AG08396 (cell line): ENCODE measurements at regions not wholly inside any gene's neighbourhood (a gene's known extent, or its start where the extent isn't known, plus 50 kb on each side); places are given as distances from the start of the nearest gene placed in this dataset.
"Not testable (repeated sequence)": the region's sequence is repeated elsewhere in the genome, so short reads cannot be mapped to it uniquely, and the experiment has no call there.

ENCODE experiments used
- DNase-seq: peaks from one replicate; pipeline ENCODE4 v3.0.0; 2012; ENCODE audit warnings: low spot score, mixed read lengths

GRCh38 chr4:103499094-103499493, 220.7 kb downstream of the TACR3 start:
- no peak for DNase-seq

- peak; percentile 27 for DNase-seq
Observed at GRCh38 chr4:103498161-103499070, 221.4 kb downstream of the TACR3 start.

GRCh38 chr4:103497692-103498091, 222.1 kb downstream of the TACR3 start:
- DNase-seq: no peak

- no peak for DNase-seq
Observed at GRCh38 chr4:103496800-103497199, 223.0 kb downstream of the TACR3 start.

GRCh38 chr4:103493450-103494159, 226.2 kb downstream of the TACR3 start:
- no peak for DNase-seq

GRCh38 chr4:103485296-103485695, 234.5 kb downstream of the TACR3 start:
- not testable (repeated sequence) for DNase-seq

GRCh38 chr4:103484521-103484920, 235.3 kb downstream of the TACR3 start:
- no peak for DNase-seq

- no peak for DNase-seq
Observed at GRCh38 chr4:103482893-103483292, 236.9 kb downstream of the TACR3 start.

GRCh38 chr4:103482471-103482870, 237.3 kb downstream of the TACR3 start:
- no peak for DNase-seq

GRCh38 chr4:103478734-103479133, 241.1 kb downstream of the TACR3 start:
- DNase-seq: no peak

- DNase-seq: no peak
Observed at GRCh38 chr4:103478210-103478609, 241.6 kb downstream of the TACR3 start.

GRCh38 chr4:103457566-103457965, 259.4 kb upstream of the CENPE start:
- DNase-seq: no peak

- no peak for DNase-seq
Observed at GRCh38 chr4:103451341-103451740, 253.2 kb upstream of the CENPE start.

GRCh38 chr4:103450693-103451092, 252.6 kb upstream of the CENPE start:
- no peak for DNase-seq

- DNase-seq: no peak
Observed at GRCh38 chr4:103449296-103450023, 251.3 kb upstream of the CENPE start.

- DNase-seq: no peak
Observed at GRCh38 chr4:103445377-103445776, 247.2 kb upstream of the CENPE start.

GRCh38 chr4:103443324-103443723, 245.2 kb upstream of the CENPE start:
- DNase-seq: no peak

GRCh38 chr4:103429283-103429682, 231.1 kb upstream of the CENPE start:
- DNase-seq: no peak

GRCh38 chr4:103425406-103425805, 227.3 kb upstream of the CENPE start:
- DNase-seq: no peak

- no peak for DNase-seq
Observed at GRCh38 chr4:103424853-103425252, 226.7 kb upstream of the CENPE start.

- DNase-seq: no peak
Observed at GRCh38 chr4:103423261-103423660, 225.1 kb upstream of the CENPE start.

- DNase-seq: no peak
Observed at GRCh38 chr4:103422467-103423219, 224.5 kb upstream of the CENPE start.
